ENCODE measurements at regions not wholly inside any gene's neighbourhood (a gene's known extent, or its start where the extent isn't known, plus 50 kb on each side); places are given as distances from the start of the nearest gene placed in this dataset.
"Not testable (repeated sequence)": the region's sequence is repeated elsewhere in the genome, so short reads cannot be mapped to it uniquely, and the experiment has no call there.

GRCh38 chr2:150856596-150857281, 369.3 kb upstream of the RND3 start:
- no peak for DNase-seq (ENCODE audit: low read depth in 2 of 2)

- DNase-seq (ENCODE audit: low read depth in 2 of 2): no peak
Observed at GRCh38 chr2:150853263-150853662, 365.8 kb upstream of the RND3 start.

- DNase-seq (ENCODE audit: low read depth in 2 of 2): no peak
Observed at GRCh38 chr2:150850641-150851040, 363.2 kb upstream of the RND3 start.

- no peak for DNase-seq (ENCODE audit: low read depth in 2 of 2)
Observed at GRCh38 chr2:150847578-150847977, 360.1 kb upstream of the RND3 start.

GRCh38 chr2:150846691-150847090, 359.2 kb upstream of the RND3 start:
- no peak for DNase-seq (ENCODE audit: low read depth in 2 of 2)

- no peak for DNase-seq (ENCODE audit: low read depth in 2 of 2)
Observed at GRCh38 chr2:150832686-150833085, 345.2 kb upstream of the RND3 start.

- no peak for DNase-seq (ENCODE audit: low read depth in 2 of 2)
Observed at GRCh38 chr2:150824118-150824517, 336.7 kb upstream of the RND3 start.

GRCh38 chr2:150817422-150817821, 330.0 kb upstream of the RND3 start:
- no peak for DNase-seq (ENCODE audit: low read depth in 2 of 2)

GRCh38 chr2:150812664-150813367, 325.3 kb upstream of the RND3 start:
- no peak for DNase-seq (ENCODE audit: low read depth in 2 of 2)

GRCh38 chr2:150812066-150812465, 324.6 kb upstream of the RND3 start:
- DNase-seq (ENCODE audit: low read depth in 2 of 2): no peak

GRCh38 chr2:150811259-150811855, 323.9 kb upstream of the RND3 start:
- DNase-seq (ENCODE audit: low read depth in 2 of 2): no peak

- no peak for DNase-seq (ENCODE audit: low read depth in 2 of 2)
Observed at GRCh38 chr2:150809103-150809502, 321.6 kb upstream of the RND3 start.

- DNase-seq (ENCODE audit: low read depth in 2 of 2): no peak
Observed at GRCh38 chr2:150806336-150806735, 318.9 kb upstream of the RND3 start.

GRCh38 chr2:150803689-150804398, 316.4 kb upstream of the RND3 start:
- DNase-seq (ENCODE audit: low read depth in 2 of 2): no peak

- no peak for DNase-seq (ENCODE audit: low read depth in 2 of 2)
Observed at GRCh38 chr2:150802635-150803034, 315.2 kb upstream of the RND3 start.

- DNase-seq (ENCODE audit: low read depth in 2 of 2): not testable (repeated sequence)
Observed at GRCh38 chr2:150796236-150796635, 308.8 kb upstream of the RND3 start.

GRCh38 chr2:150792780-150793300, 305.4 kb upstream of the RND3 start:
- no peak for DNase-seq (ENCODE audit: low read depth in 2 of 2)

GRCh38 chr2:150791567-150791966, 304.1 kb upstream of the RND3 start:
- no peak for DNase-seq (ENCODE audit: low read depth in 2 of 2)

- DNase-seq (ENCODE audit: low read depth in 2 of 2): no peak
Observed at GRCh38 chr2:150789376-150789905, 302.0 kb upstream of the RND3 start.

- DNase-seq (ENCODE audit: low read depth in 2 of 2): no peak
Observed at GRCh38 chr2:150788426-150789140, 301.1 kb upstream of the RND3 start.

GRCh38 chr2:150787353-150788093, 300.1 kb upstream of the RND3 start:
- no peak for DNase-seq (ENCODE audit: low read depth in 2 of 2)

All from stimulated activated CD4-positive, alpha-beta T cell treated with anti-CD3 and anti-CD28 coated beads, Interleukin-12 subunit alpha, Interleukin-12 subunit beta, amount 100 ng/mL, for 24 hours (primary cell).